ENCODE measurements at regions not wholly inside any gene's neighbourhood (a gene's known extent, or its start where the extent isn't known, plus 50 kb on each side); places are given as distances from the start of the nearest gene placed in this dataset.

- TF ChIP-seq ZNF549 (tag by site-specific recombination; IDR thresholded peaks at IDR 0.05) = no peak
These were observed 332.9 kb downstream of the COG6 start (continued) for GRCh38 chr13:39988351-39988750.

GRCh38 chr13:39998166-39998565 lies 342.7 kb downstream of the COG6 start:
- POLR2A ChIA-PET = no interaction called here
- CTCF ChIA-PET = interaction anchor here (0.7 kb wide), 1 partner anchor 167 kb away, joined by 3 read pairs; no protein-coding TSS in a partner anchor
- TF ChIP-seq ZBTB10 (tag by site-specific recombination; IDR thresholded peaks at IDR 0.05) = no peak
- TF ChIP-seq ZNF768 (tag by site-specific recombination; IDR thresholded peaks at IDR 0.05) = no peak
- no peak for TF ChIP-seq ZNF830 (tag by site-specific recombination; IDR thresholded peaks at IDR 0.05; ENCODE audit: low read depth)
- no peak for TF ChIP-seq ZFP37 (tag by site-specific recombination; IDR thresholded peaks at IDR 0.05)
- no peak for TF ChIP-seq EGR2 (tag by site-specific recombination; IDR thresholded peaks at IDR 0.05; ENCODE audit: low read depth)
- no peak for TF ChIP-seq PATZ1 (tag by site-specific recombination; IDR thresholded peaks at IDR 0.05)
- no peak for TF ChIP-seq ZNF560 (tag by site-specific recombination; IDR thresholded peaks at IDR 0.05; ENCODE audit: borderline replicate concordance)
- TF ChIP-seq SP7 (tag by site-specific recombination; IDR thresholded peaks at IDR 0.05) = no peak
- TF ChIP-seq ZNF398 (tag by site-specific recombination; IDR thresholded peaks at IDR 0.05) = no peak
- TF ChIP-seq ZNF280D (tag by site-specific recombination; IDR thresholded peaks at IDR 0.05) = no peak
- no peak for TF ChIP-seq MEIS1 (CRISPR knock-in tag; IDR thresholded peaks at IDR 0.05; ENCODE audit: borderline replicate concordance)
- no peak for TF ChIP-seq ZNF558 (tag by site-specific recombination; IDR thresholded peaks at IDR 0.05)

GRCh38 chr13:40002016-40002415 lies 346.6 kb downstream of the COG6 start:
- Histone ChIP-seq H3K9me3 (ENCODE audit: control insufficient read depth, insufficient read depth, low read depth, low read length) (no peaks in the 10 kb centered on the region), H3K4me1 (ENCODE audit: control insufficient read depth, insufficient read depth, low read length) (no peaks in the 10 kb centered on the region), H3K27ac (ENCODE audit: extremely low read depth, low read depth, low read length) (no peak overlapping the region), H3K36me3 (ENCODE audit: control insufficient read depth in 2 of 2, insufficient read depth in 1 of 2, low read length in 2 of 2) (no peaks in the 10 kb centered on the region), H3K4me3 (ENCODE audit: low read depth, low read length) (no peak overlapping the region)
- ChIA-PET POLR2A (no interaction called here), CTCF (no interaction called here)
- TF ChIP-seq HIC1 (tag by site-specific recombination; IDR thresholded peaks at IDR 0.05) = no peak
- no peak for TF ChIP-seq ZBTB26 (tag by site-specific recombination; optimal IDR thresholded peaks at IDR 0.05)

More at GRCh38 chr13:39998166-39998565, 342.7 kb downstream of the COG6 start:
- H3K36me3 ChIP-seq (ENCODE audit: control insufficient read depth in 2 of 2, insufficient read depth in 1 of 2, low read length in 2 of 2) = no peaks in the 10 kb centered on the region
- no peak overlapping the region for H3K4me3 ChIP-seq (ENCODE audit: low read depth, low read length)
- no peaks in the 10 kb centered on the region for H3K9me3 ChIP-seq (ENCODE audit: control insufficient read depth, insufficient read depth, low read depth, low read length)
- H3K4me1 ChIP-seq (ENCODE audit: control insufficient read depth, insufficient read depth, low read length) = no peaks in the 10 kb centered on the region
- H3K27ac ChIP-seq (ENCODE audit: extremely low read depth, low read depth, low read length) = no peak overlapping the region
